GM18907 (cell line): ENCODE measurements at regions not wholly inside any gene's neighbourhood (a gene's known extent, or its start where the extent isn't known, plus 50 kb on each side); places are given as distances from the start of the nearest gene placed in this dataset.

Source experiments
- ATAC-seq: cut with Tn5 transposase; IDR thresholded peaks from one replicate; pipeline ENCODE4 v1.9.1; 2021; ENCODE audit warnings: mild to moderate bottlenecking, moderate library complexity; ENCODE audit not compliant: unreplicated experiment

DNA sequence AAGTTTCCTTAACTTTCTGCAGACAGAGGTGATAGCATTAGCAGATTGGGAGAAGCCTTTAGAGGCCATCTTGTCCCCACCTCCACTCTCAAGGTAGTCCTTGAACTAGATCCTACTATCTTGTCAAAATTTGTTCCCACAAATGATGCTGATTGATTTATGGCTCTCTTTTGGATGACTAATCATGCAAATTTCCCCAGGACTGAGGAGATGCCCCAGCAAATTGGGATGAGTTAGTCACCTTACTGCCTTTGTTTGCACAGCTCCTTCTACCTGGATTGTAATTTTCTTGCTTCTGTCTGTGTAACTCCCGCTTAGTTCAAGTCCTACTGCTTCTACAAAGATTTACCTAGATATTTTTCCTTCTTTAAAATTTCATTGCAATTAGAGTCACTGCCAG is 391.4 kb upstream of the CADM1 start:
- ATAC-seq: no peak

DNA sequence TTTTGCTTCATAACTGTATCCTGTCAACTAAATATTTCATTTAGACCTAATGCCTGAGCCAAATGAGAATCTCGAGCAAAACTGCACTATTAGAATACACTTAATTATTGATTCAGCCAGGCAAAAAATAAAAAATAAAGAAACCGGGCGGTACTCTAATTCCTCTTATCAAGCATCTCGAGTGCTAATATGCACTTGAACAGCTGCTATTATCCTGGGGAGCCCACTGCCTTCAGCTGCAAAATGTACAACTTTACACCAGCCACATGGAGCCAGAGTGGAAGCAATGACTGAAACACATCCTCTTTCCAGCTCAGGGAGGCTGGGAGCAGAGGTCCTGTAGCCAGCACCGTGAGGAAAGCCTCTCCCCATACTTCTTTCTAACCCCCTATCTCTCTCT is 390.0 kb upstream of the CADM1 start:
- no peak for ATAC-seq

- ATAC-seq: no peak
Measured at GRCh38 chr11:115893461-115894099, 389.4 kb upstream of the CADM1 start.

DNA sequence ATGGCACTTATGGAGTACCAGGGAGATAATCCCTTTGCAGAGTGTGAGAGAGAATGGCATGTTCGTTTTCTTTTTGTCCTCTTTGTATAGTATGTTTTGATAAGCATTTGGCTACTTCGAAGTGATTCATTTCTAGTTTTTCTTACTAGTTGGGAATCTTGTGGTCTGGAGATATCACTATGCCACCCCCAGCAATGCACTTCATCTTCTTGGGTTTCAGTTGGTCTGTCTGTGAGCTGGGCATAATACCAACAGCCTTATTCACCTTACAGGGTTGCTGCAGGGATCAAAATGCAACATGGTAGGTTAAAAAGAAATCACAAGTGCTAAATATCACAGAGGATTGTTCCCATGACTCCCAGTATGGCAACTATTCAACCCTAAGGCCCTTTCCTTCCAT is 387.8 kb upstream of the CADM1 start:
- no peak for ATAC-seq

DNA sequence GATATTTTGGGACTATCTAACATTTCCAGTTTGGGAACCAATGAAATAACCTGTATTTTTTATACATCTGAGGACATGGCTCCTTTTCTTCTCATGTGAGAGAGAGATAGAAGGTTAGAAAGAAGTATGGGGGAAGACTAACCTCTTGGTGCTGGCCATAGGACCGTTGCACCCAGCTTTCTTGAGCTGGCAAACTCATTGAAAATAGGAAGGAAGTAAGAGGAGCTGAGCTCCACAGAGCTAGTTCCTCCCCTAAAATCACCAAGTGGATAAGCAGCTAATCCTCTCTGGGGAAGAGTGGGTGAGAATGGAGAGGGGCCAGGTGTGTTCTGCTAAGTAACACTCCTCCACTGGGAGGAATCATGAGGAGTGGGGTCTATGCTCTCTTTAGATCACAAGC is 387.4 kb upstream of the CADM1 start:
- no peak for ATAC-seq

DNA sequence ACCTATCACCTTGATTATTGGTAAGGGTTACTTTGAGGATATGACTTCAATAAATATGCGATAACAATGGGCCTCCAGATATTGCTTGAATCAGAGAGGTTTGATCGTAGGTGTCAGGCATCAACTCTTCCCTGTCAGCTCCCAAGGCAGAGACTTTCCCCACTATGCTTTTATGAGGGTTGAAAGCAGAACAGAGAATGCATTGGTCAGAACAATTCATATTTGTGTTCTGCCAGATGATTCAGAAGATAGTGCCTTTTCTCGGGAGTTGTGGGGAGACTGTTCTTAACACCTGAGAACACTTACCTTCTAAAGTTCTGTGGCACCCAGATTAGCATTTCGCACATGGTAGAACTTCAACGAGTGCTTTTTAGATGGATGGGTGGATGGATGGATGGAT is 386.3 kb upstream of the CADM1 start:
- no peak for ATAC-seq

GRCh38 chr11:115889712-115890111 is 385.5 kb upstream of the CADM1 start:
- no peak for ATAC-seq

- ATAC-seq: no peak
Measured at GRCh38 chr11:115887727-115888126, 383.5 kb upstream of the CADM1 start.

- no peak for ATAC-seq
Measured at GRCh38 chr11:115887316-115887715, 383.1 kb upstream of the CADM1 start.

DNA sequence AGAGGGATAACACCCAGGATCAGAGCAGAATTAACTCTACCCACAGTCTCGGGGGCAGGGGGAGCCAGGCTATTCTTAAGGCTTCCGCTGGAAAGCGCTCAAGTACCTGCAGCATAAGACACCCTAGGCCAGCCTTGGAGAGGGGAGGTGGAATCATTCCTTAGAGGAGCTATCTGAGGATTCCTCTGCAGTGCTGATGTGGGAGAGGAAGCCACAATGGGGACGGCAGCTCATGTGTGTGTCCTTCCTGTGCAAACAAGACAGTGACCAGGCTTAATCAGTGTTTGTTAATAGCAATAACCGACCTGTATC is 382.2 kb upstream of the CADM1 start:
- no peak for ATAC-seq

- no peak for ATAC-seq
Measured at GRCh38 chr11:115885535-115886421, 381.6 kb upstream of the CADM1 start.

GRCh38 chr11:115884800-115885534 is 380.8 kb upstream of the CADM1 start:
- ATAC-seq: no peak

DNA sequence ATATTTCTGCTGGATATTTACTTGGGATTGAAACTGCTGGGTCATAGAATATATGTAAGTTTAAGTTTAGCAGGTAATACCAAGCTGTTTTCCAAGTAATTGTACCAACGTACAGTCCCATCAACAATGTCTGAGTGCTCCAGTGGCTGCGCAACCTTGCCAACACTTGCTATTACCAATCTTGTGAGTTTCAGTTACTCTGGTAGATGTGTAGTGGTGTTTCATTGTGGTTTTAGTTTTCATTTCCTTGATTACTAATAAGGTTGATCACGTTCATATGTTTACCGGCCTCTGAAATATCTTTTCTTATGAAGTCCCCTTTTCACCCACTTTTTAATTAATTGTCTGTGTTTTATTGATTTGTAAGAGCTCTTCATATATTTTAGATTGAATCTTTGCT is 370.6 kb upstream of the CADM1 start:
- ATAC-seq: peak; percentile 77

GRCh38 chr11:115873813-115874212 is 369.6 kb upstream of the CADM1 start:
- no peak for ATAC-seq

- ATAC-seq: no peak
Measured at GRCh38 chr11:115872416-115872815, 368.2 kb upstream of the CADM1 start.

DNA sequence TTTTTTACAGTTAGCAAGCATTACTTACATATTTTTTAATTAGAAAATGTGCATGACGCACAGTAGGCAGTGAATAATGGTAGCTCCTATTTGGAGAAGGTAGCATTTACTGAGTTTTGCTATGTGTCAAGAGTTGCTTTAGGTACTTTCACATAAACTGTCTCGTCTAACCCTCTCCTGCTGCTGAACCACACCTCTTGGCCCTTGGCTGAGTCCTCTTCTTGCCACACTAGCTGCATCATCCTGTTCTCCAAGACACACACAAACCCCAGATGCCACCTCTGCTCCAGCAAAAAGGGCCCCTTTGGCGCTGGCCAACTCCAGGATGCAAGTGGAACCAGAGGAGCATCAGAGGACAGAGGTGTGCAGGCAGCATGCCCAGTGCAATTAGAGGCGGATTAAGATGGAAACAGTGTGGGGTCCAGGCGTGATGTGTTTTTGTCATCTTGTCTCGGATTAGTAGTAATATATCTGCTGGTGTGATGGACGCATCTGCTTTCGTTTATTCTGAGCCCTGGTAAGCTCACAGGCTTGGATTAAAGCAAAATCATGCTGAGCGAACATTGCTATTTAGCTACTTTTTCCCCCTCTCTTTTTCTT is 367.0 kb upstream of the CADM1 start:
- no peak for ATAC-seq

DNA sequence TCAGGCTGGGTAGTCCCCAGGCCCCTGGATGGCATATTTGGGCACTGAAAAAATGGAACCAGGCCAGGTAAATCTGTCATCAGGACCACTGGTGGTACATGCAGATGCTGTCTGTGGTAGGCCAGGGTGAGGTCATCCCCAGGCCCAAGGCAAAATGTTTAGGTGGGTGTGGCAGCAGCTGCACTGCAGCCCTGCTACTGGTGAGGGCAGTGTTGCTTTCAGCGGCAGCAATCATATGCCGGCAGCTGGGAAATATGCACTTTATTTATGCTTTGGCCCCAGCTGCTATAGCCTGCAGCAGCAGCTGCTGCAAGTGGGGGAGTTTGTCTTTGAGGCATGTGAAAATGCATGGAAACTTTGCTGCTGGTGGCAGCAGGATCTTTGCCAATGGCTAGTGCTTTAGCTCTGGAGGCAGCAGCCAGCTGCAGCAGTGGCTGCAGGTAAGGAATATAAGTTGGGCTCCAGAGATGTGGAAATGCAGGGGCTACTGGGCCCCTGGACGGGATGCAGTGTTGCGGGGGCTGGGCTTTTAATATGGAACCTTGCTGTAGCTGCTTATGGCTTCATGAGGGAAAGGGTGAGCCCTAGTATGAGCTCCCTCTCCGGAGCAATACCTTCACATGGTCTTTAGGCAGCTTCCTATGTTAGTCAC is 365.7 kb upstream of the CADM1 start:
- peak; percentile 81 for ATAC-seq

GRCh38 chr11:115869131-115869530 is 364.9 kb upstream of the CADM1 start:
- no peak for ATAC-seq

- ATAC-seq: no peak
Measured at GRCh38 chr11:115860246-115860645, 356.0 kb upstream of the CADM1 start.

GRCh38 chr11:115848611-115849010 is 344.4 kb upstream of the CADM1 start:
- ATAC-seq: no peak

DNA sequence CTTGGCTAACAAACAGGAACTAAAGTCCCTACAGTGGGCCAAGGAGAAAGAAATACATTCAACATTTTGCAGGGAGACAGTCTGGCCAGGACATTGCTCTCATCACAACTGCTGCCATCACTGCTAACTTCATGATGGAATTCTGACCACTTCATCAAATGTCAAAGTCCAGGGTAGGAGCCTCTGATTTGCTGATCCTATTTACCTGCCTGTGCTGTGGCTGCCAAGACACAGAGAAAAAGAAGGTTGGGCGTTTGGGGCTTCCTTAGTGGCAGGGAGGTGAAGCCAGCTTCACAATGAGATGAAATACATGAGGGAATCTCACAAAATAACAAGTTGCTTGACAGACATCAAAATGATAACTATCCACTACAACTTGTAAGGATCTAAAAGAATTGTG is 343.9 kb upstream of the CADM1 start:
- no peak for ATAC-seq
